ENCODE measurements at regions not wholly inside any gene's neighbourhood (a gene's known extent, or its start where the extent isn't known, plus 50 kb on each side); places are given as distances from the start of the nearest gene placed in this dataset.

DNA sequence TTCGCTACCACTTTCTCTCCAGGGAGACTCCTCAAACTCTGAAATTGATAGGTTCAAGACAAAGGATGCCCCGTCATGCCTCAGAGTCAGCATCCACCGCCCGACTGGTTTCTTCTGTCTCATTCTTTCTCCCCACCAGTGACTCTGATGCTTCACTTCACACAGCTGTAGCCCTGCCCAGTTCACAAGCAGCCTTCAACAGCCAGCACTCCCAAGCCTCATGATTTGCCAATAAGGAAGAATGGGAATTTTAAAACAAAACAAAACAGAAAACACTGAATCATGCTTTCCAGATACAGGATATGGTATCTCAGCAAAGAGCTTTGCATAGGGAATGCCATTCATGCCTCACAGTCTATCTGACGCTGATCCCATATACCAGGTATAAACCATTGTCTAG lies 371.2 kb upstream of the RORB start:
- no peak for TF ChIP-seq CTCF (IDR thresholded peaks at IDR 0.05; ENCODE audit: unreplicated experiment)
- peaks cover 10% of the 10 kb centered on the region for H3K27me3 Mint-ChIP-seq (ENCODE audit: low read depth)
- no peak overlapping the region for H3K4me3 Mint-ChIP-seq
- no peaks in the 10 kb centered on the region for H3K9me3 Mint-ChIP-seq
- no peak overlapping the region for H3K27ac Mint-ChIP-seq
- no peaks in the 10 kb centered on the region for H3K4me1 Mint-ChIP-seq
- no peak for DNase-seq (ENCODE audit: low spot score in 2 of 2, unreplicated experiment in 2 of 2)
- H3K36me3 Mint-ChIP-seq, result no peaks in the 10 kb centered on the region

DNA sequence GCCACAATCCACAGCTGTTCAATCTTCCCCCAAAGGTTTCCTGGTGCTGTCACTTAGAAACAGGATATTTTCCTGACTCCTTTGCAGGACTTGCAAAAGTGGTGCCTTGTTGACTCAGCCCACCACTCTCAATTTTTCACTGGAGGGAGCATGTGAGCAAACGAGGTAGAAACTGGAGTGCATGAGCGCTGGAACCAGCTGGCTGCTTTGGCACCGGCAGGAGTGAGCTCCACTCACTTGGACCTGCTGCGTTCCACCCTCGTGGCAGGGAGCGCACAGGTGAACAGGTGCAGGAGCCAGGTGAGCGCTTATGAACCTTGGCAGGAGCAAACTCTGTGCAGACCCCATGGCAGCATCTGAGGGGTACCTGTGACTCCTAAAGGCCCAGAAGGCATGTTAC lies 364.1 kb upstream of the RORB start:
- H3K4me1 Mint-ChIP-seq, result no peaks in the 10 kb centered on the region
- no peaks in the 10 kb centered on the region for H3K36me3 Mint-ChIP-seq

GRCh38 chr9:74133921-74134320 lies 363.2 kb upstream of the RORB start:
- Mint-ChIP-seq H3K4me1 (no peaks in the 10 kb centered on the region), H3K27me3 (ENCODE audit: low read depth) (peaks cover 5% of the 10 kb centered on the region), H3K9me3 (no peaks in the 10 kb centered on the region), H3K4me3 (no peak overlapping the region), H3K27ac (no peak overlapping the region), H3K36me3 (no peaks in the 10 kb centered on the region)
- no peak for DNase-seq (ENCODE audit: low spot score in 2 of 2, unreplicated experiment in 2 of 2)
- no peak for TF ChIP-seq CTCF (IDR thresholded peaks at IDR 0.05; ENCODE audit: unreplicated experiment)

More for the DNA sequence above, 364.1 kb upstream of the RORB start:
- Mint-ChIP-seq H3K9me3 (no peaks in the 10 kb centered on the region), H3K27ac (no peak overlapping the region), H3K4me3 (no peak overlapping the region), H3K27me3 (ENCODE audit: low read depth) (peaks cover 5% of the 10 kb centered on the region)
- TF ChIP-seq CTCF (IDR thresholded peaks at IDR 0.05; ENCODE audit: unreplicated experiment), result no peak
- no peak for DNase-seq (ENCODE audit: low spot score in 2 of 2, unreplicated experiment in 2 of 2)

DNA sequence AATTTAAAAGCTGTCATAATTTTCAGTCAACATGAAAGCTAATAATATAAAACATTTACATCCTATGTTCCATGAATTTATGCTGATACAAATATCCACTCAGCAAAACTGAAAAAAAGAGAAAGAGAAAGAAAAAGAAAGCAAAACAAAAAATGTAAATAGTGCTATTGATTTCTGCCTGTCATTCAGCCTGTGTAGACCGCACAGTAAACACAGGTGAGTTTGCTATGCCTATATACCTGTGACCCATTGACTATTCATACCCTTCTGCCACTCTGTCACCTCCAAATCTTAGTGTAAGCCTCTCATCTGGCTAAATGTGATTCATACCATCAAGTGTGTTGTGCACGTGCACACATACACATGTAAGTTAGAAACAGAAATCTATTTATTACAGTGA lies 359.0 kb upstream of the RORB start:
- Mint-ChIP-seq H3K27ac (no peak overlapping the region), H3K4me3 (no peak overlapping the region), H3K36me3 (no peaks in the 10 kb centered on the region), H3K4me1 (no peaks in the 10 kb centered on the region), H3K9me3 (peaks cover 3% of the 10 kb centered on the region), H3K27me3 (ENCODE audit: low read depth) (no peaks in the 10 kb centered on the region)
- TF ChIP-seq CTCF (IDR thresholded peaks at IDR 0.05; ENCODE audit: unreplicated experiment), result no peak
- DNase-seq (ENCODE audit: low spot score in 2 of 2, unreplicated experiment in 2 of 2), result no peak

DNA sequence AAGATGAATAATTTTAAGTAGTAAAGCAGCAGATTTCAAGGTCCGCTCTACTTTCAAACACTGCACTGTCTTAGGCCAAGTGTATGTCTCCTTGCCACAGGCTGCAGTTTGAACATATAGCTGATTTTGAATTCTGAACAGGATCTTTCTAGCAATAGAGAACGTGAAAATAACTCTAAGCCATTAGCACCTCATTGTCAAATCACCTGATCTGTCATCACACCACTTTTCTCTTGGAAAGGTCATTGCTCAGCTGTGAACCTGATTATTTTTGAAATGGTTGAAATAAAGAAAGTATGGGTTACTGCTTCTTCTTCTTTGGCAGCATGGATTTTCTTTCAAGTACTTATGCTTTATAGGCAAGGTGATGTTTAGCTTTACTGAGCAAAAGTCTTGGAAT lies 357.0 kb upstream of the RORB start:
- Mint-ChIP-seq H3K27me3 (ENCODE audit: low read depth) (no peaks in the 10 kb centered on the region), H3K36me3 (no peaks in the 10 kb centered on the region), H3K4me1 (no peaks in the 10 kb centered on the region), H3K9me3 (peaks cover 3% of the 10 kb centered on the region), H3K27ac (no peak overlapping the region), H3K4me3 (no peak overlapping the region)
- no peak for DNase-seq (ENCODE audit: low spot score in 2 of 2, unreplicated experiment in 2 of 2)
- TF ChIP-seq CTCF (IDR thresholded peaks at IDR 0.05; ENCODE audit: unreplicated experiment), result no peak

GRCh38 chr9:74147906-74148305 lies 349.2 kb upstream of the RORB start:
- peaks cover 2% of the 10 kb centered on the region for H3K4me1 Mint-ChIP-seq
- no peak for DNase-seq (ENCODE audit: low spot score in 2 of 2, unreplicated experiment in 2 of 2)
- TF ChIP-seq CTCF (IDR thresholded peaks at IDR 0.05; ENCODE audit: unreplicated experiment), result no peak

More at GRCh38 chr9:74147906-74148305, 349.2 kb upstream of the RORB start:
- Mint-ChIP-seq H3K27me3 (ENCODE audit: low read depth) (peaks cover 3% of the 10 kb centered on the region), H3K36me3 (no peaks in the 10 kb centered on the region), H3K9me3 (no peaks in the 10 kb centered on the region), H3K27ac (no peak overlapping the region), H3K4me3 (no peak overlapping the region)
